ENCODE measurements at regions not wholly inside any gene's neighbourhood (a gene's known extent, or its start where the extent isn't known, plus 50 kb on each side); places are given as distances from the start of the nearest gene placed in this dataset.

GRCh38 chr2:34098256-34098655, 499.2 kb upstream of the FAM98A start:
- no peak for DNase-seq (ENCODE audit: low spot score)

GRCh38 chr2:34096562-34097171, 497.6 kb upstream of the FAM98A start:
- peak; percentile 35 for DNase-seq (ENCODE audit: low spot score)

GRCh38 chr2:34093790-34094189, 494.7 kb upstream of the FAM98A start:
- DNase-seq (ENCODE audit: low spot score) = no peak

- peak; percentile 37 for DNase-seq (ENCODE audit: low spot score)
Measured at GRCh38 chr2:34070196-34070595, 471.1 kb upstream of the FAM98A start.

GRCh38 chr2:34069604-34070003, 470.5 kb upstream of the FAM98A start:
- DNase-seq (ENCODE audit: low spot score) = no peak

GRCh38 chr2:34050413-34050812, 451.3 kb upstream of the FAM98A start:
- no peak for DNase-seq (ENCODE audit: low spot score)

- no peak for DNase-seq (ENCODE audit: low spot score)
Measured at GRCh38 chr2:34045101-34045655, 446.1 kb upstream of the FAM98A start.

- no peak for DNase-seq (ENCODE audit: low spot score)
Measured at GRCh38 chr2:34037886-34038285, 438.8 kb upstream of the FAM98A start.

GRCh38 chr2:34037157-34037556, 438.1 kb upstream of the FAM98A start:
- no peak for DNase-seq (ENCODE audit: low spot score)

GRCh38 chr2:34031097-34031496, 432.0 kb upstream of the FAM98A start:
- DNase-seq (ENCODE audit: low spot score) = peak; percentile 44

- no peak for DNase-seq (ENCODE audit: low spot score)
Measured at GRCh38 chr2:34030273-34030672, 431.2 kb upstream of the FAM98A start.

GRCh38 chr2:34029073-34029472, 430.0 kb upstream of the FAM98A start:
- DNase-seq (ENCODE audit: low spot score) = no peak

GRCh38 chr2:34025196-34025595, 426.1 kb upstream of the FAM98A start:
- no peak for DNase-seq (ENCODE audit: low spot score)

GRCh38 chr2:34012715-34013302, 413.7 kb upstream of the FAM98A start:
- peak; percentile 53 for DNase-seq (ENCODE audit: low spot score)

- DNase-seq (ENCODE audit: low spot score) = no peak
Measured at GRCh38 chr2:34011684-34012083, 412.6 kb upstream of the FAM98A start.

GRCh38 chr2:34005901-34006300, 406.8 kb upstream of the FAM98A start:
- no peak for DNase-seq (ENCODE audit: low spot score)

GRCh38 chr2:34004936-34005335, 405.8 kb upstream of the FAM98A start:
- peak; percentile 14 for DNase-seq (ENCODE audit: low spot score)

- DNase-seq (ENCODE audit: low spot score) = no peak
Measured at GRCh38 chr2:34003795-34004194, 404.7 kb upstream of the FAM98A start.

GRCh38 chr2:34001557-34001956, 402.5 kb upstream of the FAM98A start:
- no peak for DNase-seq (ENCODE audit: low spot score)

- no peak for DNase-seq (ENCODE audit: low spot score)
Measured at GRCh38 chr2:33984131-33984530, 385.0 kb upstream of the FAM98A start.

- DNase-seq (ENCODE audit: low spot score) = peak; percentile 27
Measured at GRCh38 chr2:33978471-33978870, 379.4 kb upstream of the FAM98A start.

GRCh38 chr2:33975498-33975897, 376.4 kb upstream of the FAM98A start:
- no peak for DNase-seq (ENCODE audit: low spot score)

GRCh38 chr2:33967103-33967502, 368.0 kb upstream of the FAM98A start:
- no peak for DNase-seq (ENCODE audit: low spot score)

- no peak for DNase-seq (ENCODE audit: low spot score)
Measured at GRCh38 chr2:33958591-33958990, 359.5 kb upstream of the FAM98A start.

Data from COLO829 (cell line).